DOHH2 (cell line): ENCODE measurements at regions not wholly inside any gene's neighbourhood (a gene's known extent, or its start where the extent isn't known, plus 50 kb on each side); places are given as distances from the start of the nearest gene placed in this dataset.

ENCODE experiments used
- CTCF ChIP-seq: fragments of 200-600 bp; sonication (generic); IDR thresholded peaks from one replicate; pipeline ENCODE4 v1.5.1; 2014; ENCODE audit warnings: antibody characterized with exemption, mild to moderate bottlenecking, low read depth, low read length; ENCODE audit not compliant: poor library complexity, severe bottlenecking
- EZH2phosphoT487 ChIP-seq: fragments of 200-600 bp; sonication (generic); IDR thresholded peaks from 2 replicates; pipeline ENCODE4 v1.6.1; 2017; ENCODE audit warnings: borderline replicate concordance, mild to moderate bottlenecking, antibody characterized with exemption, low read length, moderate library complexity, mixed read lengths

GRCh38 chr3:31235062-31235700 is 297.5 kb upstream of the STT3B start:
- TF ChIP-seq CTCF (no peak), EZH2phosphoT487 (no peak)
